Activated CD4-positive, CD25-positive, alpha-beta regulatory T cell treated with anti-CD3 and anti-CD28 coated beads, Interleukin-2, amount 50 U/mL, for 16 hours (primary cell): ENCODE measurements at regions not wholly inside any gene's neighbourhood (a gene's known extent, or its start where the extent isn't known, plus 50 kb on each side); places are given as distances from the start of the nearest gene placed in this dataset.

Experiments
- DNase-seq: peaks from one replicate; pipeline ENCODE4 v3.0.0-alpha.2; 2020; ENCODE audit warnings: low read depth, low spot score

GRCh38 chr17:15109608-15110007 is 155.5 kb downstream of the PMP22 start:
- no peak for DNase-seq

GRCh38 chr17:15108992-15109391 is 156.1 kb downstream of the PMP22 start:
- DNase-seq = no peak

- DNase-seq = no peak
Measured at GRCh38 chr17:15106540-15106939, 158.6 kb downstream of the PMP22 start.

GRCh38 chr17:15103785-15104184 is 161.3 kb downstream of the PMP22 start:
- no peak for DNase-seq

- DNase-seq = no peak
Measured at GRCh38 chr17:15101175-15101574, 164.0 kb downstream of the PMP22 start.

- no peak for DNase-seq
Measured at GRCh38 chr17:15096511-15096910, 168.6 kb downstream of the PMP22 start.

GRCh38 chr17:15095935-15096334 is 169.2 kb downstream of the PMP22 start:
- no peak for DNase-seq

- DNase-seq = no peak
Measured at GRCh38 chr17:15092762-15093161, 172.4 kb downstream of the PMP22 start.

- DNase-seq = no peak
Measured at GRCh38 chr17:15092261-15092660, 172.9 kb downstream of the PMP22 start.

- DNase-seq = no peak
Measured at GRCh38 chr17:15091825-15092224, 173.3 kb downstream of the PMP22 start.

- no peak for DNase-seq
Measured at GRCh38 chr17:15090533-15090932, 174.6 kb downstream of the PMP22 start.

GRCh38 chr17:15087946-15088345 is 177.2 kb downstream of the PMP22 start:
- no peak for DNase-seq

- DNase-seq = no peak
Measured at GRCh38 chr17:15086776-15087295, 178.3 kb downstream of the PMP22 start.

- DNase-seq = no peak
Measured at GRCh38 chr17:15085890-15086677, 179.0 kb downstream of the PMP22 start.

- DNase-seq = no peak
Measured at GRCh38 chr17:15083225-15083624, 181.9 kb downstream of the PMP22 start.

- no peak for DNase-seq
Measured at GRCh38 chr17:15081008-15081407, 184.1 kb downstream of the PMP22 start.

GRCh38 chr17:15078570-15078969 is 186.6 kb downstream of the PMP22 start:
- DNase-seq = no peak

- DNase-seq = no peak
Measured at GRCh38 chr17:15076991-15077663, 188.0 kb downstream of the PMP22 start.

- DNase-seq = no peak
Measured at GRCh38 chr17:15051933-15052332, 213.2 kb downstream of the PMP22 start.

- no peak for DNase-seq
Measured at GRCh38 chr17:15049795-15050160, 215.3 kb downstream of the PMP22 start.

GRCh38 chr17:15048933-15049794 is 216.0 kb downstream of the PMP22 start:
- DNase-seq = no peak

- no peak for DNase-seq
Measured at GRCh38 chr17:15048381-15048780, 216.7 kb downstream of the PMP22 start.
